GM18861 (cell line): ENCODE measurements at regions not wholly inside any gene's neighbourhood (a gene's known extent, or its start where the extent isn't known, plus 50 kb on each side); places are given as distances from the start of the nearest gene placed in this dataset.
"Not testable (repeated sequence)": the region's sequence is repeated elsewhere in the genome, so short reads cannot be mapped to it uniquely, and the experiment has no call there.

Experiments
- ATAC-seq: cut with Tn5 transposase; IDR thresholded peaks from one replicate; pipeline ENCODE4 v1.9.1; 2021; ENCODE audit not compliant: unreplicated experiment

- ATAC-seq = not testable (repeated sequence)
These were observed 243.3 kb downstream of the TTC6 start for GRCh38 chr14:37838778-37839177.

DNA sequence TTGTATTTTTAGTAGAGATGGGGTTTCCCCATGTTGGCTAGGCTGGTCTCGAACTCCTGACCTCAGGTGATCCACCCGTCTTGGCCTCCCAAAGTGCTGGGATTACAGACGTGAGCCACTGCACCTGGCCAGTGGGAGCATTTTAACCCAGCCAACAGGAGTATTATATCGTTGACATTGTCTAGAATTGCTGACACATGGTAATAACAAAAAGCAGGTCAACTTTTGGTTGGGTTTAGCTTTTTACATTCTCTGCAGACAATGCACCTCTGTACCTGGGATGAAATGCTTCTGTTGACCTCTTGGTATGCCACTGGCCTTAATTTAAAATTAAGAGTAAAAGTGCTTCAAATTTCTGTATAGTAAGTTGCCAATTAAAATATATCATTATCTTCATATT, 245.6 kb downstream of the TTC6 start:
- ATAC-seq = not testable (repeated sequence)

- no peak for ATAC-seq
These were observed 246.7 kb downstream of the TTC6 start for GRCh38 chr14:37842106-37842505.

- no peak for ATAC-seq
These were observed 248.7 kb downstream of the TTC6 start for GRCh38 chr14:37843954-37844607.

- no peak for ATAC-seq
These were observed 249.2 kb downstream of the TTC6 start for GRCh38 chr14:37844614-37845013.

DNA sequence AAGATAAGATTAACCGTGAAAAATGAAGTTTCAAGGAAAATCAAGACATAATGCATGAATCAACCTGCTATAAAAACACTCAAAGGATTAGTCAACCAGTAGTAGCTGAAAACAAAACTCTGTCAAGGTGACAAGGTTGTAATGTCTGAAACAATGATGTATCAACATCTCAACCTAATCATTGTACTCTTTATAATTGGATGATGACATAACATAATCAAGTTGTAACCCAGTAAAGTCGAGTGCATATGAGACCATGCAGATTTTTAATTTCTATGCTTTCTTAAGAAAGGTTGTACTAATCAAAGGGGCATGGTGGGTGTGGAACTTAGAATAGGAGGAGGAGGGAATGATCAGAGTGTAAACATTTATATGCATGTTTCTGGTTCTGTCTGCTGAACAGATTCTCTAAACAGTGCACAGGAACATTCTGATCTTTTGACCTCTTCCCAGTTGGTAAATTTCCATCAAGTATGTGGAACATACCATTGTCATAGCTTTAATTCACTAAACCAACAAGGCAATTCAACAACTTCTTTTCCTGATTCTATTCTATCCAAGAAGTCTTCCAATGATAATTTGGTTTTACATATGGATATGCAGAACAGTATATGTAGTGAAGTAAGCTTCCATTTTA, 253.7 kb downstream of the TTC6 start:
- no peak for ATAC-seq

DNA sequence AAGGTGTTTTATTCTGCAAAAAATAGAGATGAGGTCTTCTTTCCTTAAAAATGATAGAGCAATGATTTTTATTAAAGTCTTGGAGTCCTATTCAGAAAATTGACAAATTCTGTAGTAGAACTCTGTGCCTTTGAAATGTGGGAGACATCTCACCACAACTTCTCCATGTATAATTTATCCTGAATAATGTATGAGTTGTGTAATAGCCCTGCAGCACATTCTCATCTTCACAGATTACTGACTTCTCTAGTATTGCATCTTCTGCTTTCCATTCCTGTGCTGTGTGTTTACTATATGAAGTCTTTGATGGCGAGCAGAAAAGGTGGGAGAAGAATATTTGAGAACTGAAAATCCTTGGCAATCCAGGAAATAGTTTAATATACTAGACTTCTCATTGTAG, 255.6 kb downstream of the TTC6 start:
- no peak for ATAC-seq

GRCh38 chr14:37855871-37856270, 260.4 kb downstream of the TTC6 start:
- ATAC-seq = no peak

DNA sequence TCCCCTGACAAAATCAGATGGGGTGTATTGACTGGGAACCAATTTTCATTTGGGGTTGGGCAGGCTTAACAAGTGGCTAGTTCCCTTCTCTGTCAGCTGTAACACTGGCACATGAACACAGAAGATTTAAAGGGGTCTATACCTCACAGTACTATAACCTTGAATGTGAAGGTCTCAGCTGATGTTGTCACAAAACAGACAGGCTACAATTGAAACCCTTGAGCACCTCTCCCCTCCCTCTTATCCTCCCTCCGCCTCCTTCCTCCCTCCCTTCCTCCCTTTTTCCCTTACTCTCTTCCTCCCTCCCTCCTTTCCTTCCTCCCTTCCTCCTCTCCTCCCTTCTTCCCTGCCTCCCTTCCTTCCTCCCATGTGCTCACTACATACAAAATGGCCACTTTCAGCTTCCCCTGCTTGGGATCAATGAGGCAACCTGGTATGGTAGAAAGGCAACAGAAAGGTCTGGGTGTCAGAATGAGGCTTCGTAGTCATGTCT, 262.4 kb downstream of the TTC6 start:
- no peak for ATAC-seq

DNA sequence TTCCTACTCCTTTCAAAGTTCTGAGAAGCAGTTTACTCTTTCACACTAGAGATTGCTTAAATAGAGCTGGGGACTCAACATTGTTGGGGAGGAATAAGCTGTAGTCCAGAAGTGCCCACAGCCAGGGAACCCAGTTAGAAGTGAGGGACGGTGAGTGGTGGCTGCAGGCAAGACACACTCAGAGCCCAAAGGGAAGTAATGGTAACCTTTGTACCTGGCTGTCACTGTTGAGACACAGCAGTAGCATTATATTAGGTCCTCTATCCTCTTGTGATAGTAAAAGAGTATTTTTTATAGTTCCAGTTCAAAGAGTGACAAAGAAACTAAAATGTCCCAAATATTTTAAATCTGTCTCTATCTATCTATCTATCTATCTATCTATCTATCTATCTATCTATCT, 263.3 kb downstream of the TTC6 start:
- no peak for ATAC-seq

GRCh38 chr14:37859177-37859576, 263.7 kb downstream of the TTC6 start:
- no peak for ATAC-seq

- ATAC-seq = no peak
These were observed 266.8 kb downstream of the TTC6 start for GRCh38 chr14:37862263-37862662.

GRCh38 chr14:37864128-37864527, 268.7 kb downstream of the TTC6 start:
- no peak for ATAC-seq

- no peak for ATAC-seq
These were observed 269.7 kb downstream of the TTC6 start for GRCh38 chr14:37864861-37865718.

GRCh38 chr14:37865719-37866549, 270.5 kb downstream of the TTC6 start:
- ATAC-seq = no peak

DNA sequence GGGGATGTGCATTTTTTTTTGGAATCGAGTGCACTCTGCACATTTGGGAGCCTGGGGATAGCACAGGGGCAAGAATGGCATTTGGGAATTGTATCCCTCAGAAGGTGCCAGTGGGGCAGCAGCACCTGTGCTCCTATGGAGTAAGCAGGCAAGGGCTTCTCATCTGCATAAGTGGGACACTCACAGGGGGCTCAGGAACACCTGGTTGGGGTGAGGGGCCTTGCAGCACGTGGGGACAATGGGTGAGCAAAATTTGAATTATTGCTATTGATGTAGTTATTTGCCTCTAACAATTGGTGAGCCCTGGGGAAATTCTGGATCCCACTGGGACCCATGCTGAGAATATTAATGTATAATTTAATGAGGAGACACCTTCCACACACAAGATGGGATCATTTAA, 274.2 kb downstream of the TTC6 start:
- no peak for ATAC-seq

- ATAC-seq = no peak
These were observed 274.7 kb downstream of the TTC6 start for GRCh38 chr14:37870170-37870569.

GRCh38 chr14:37870632-37871346, 275.4 kb downstream of the TTC6 start:
- ATAC-seq = no peak

GRCh38 chr14:37874065-37874428, 278.6 kb downstream of the TTC6 start:
- ATAC-seq = not testable (repeated sequence)

DNA sequence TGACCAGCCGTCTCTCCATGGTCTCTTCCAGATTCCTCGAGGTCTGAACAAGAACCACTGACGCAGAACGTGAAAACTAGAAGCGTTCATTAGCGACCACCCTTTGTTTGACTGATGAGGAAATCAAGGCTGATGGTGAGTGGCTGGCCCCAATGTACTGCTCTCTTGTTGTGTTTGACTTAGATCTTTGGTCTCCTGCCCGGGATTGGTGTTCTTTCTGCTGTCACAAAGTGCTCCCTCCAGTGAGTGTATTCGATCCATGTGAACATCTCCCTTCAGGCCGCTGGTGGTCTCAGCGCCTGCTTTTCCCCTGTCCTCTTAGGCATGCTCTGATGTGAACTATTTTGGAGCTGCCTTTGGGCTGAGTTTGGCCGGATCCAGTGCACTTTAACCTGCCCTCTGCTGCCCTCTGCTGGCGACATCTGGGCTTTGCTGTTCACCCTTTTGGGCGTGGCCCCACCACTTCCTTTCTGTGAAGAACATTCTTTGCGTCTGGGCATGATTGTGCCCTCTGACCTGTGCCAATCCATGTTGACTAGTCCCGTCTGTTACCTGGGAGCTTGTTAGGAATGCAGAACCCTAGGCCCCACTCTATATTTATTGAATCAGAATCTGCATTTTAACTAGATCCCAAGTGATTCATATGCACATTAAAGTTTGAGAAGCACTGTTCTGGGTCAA, 279.1 kb downstream of the TTC6 start:
- ATAC-seq = peak; percentile 90
